ENCODE measurements at regions not wholly inside any gene's neighbourhood (a gene's known extent, or its start where the extent isn't known, plus 50 kb on each side); places are given as distances from the start of the nearest gene placed in this dataset.

DNA sequence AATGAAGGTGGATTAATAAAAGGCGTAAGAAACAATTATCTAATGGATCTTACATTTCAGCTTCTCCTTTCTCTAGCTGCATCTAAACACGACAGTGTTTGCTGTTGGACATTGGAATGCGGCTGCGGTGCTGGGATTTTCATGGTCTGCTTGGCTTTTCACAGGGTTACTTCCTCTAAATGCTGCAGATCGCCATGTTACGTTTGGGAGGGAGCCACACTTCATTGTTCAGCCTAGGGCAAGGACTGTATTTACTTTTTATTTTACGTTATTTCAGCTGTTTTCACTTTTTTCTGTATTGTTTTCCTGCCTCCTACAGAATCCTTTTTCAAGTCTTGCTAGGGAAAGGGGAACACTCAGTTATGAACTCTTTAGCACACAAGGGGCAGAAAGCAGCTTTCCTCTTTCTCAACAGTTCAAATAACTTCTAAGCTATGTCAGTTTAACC is 97.9 kb upstream of the MTHFD1L start:
- TF ChIP-seq, protein P1, sequence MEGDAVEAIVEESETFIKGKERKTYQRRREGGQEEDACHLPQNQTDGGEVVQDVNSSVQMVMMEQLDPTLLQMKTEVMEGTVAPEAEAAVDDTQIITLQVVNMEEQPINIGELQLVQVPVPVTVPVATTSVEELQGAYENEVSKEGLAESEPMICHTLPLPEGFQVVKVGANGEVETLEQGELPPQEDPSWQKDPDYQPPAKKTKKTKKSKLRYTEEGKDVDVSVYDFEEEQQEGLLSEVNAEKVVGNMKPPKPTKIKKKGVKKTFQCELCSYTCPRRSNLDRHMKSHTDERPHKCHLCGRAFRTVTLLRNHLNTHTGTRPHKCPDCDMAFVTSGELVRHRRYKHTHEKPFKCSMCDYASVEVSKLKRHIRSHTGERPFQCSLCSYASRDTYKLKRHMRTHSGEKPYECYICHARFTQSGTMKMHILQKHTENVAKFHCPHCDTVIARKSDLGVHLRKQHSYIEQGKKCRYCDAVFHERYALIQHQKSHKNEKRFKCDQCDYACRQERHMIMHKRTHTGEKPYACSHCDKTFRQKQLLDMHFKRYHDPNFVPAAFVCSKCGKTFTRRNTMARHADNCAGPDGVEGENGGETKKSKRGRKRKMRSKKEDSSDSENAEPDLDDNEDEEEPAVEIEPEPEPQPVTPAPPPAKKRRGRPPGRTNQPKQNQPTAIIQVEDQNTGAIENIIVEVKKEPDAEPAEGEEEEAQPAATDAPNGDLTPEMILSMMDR (conservative IDR thresholded peaks at IDR 0.05; ENCODE audit: low read depth, low read length), result no peak
- peak; percentile 64 for DNase-seq (ENCODE audit: low read depth)
- no peak overlapping the region for H3K4me3 ChIP-seq (ENCODE audit: low read depth, low read length)

DNA sequence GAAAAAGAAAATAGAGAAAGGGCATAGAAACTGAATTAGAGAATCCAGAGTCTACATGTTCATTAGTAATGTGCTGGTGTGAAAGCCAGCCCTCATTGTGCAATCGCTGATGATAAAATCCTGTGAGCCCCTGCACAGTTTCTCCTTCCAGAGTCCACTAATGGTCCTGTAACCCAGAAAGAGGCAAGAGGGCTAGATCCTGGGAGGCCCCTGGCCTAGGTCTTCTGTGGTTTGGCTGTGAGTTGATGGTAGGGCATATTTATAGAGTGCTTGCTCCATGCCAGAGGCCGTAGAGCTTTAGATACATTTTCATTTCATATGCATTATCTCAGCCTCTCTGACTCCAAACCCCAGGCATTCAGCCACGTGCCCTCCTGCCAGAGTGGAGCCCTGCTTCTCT is 94.9 kb upstream of the MTHFD1L start:
- TF ChIP-seq, protein P1 (conservative IDR thresholded peaks at IDR 0.05; ENCODE audit: low read depth, low read length), result no peak
- H3K4me3 ChIP-seq (ENCODE audit: low read depth, low read length), result no peak overlapping the region
- no peak for DNase-seq (ENCODE audit: low read depth)

DNA sequence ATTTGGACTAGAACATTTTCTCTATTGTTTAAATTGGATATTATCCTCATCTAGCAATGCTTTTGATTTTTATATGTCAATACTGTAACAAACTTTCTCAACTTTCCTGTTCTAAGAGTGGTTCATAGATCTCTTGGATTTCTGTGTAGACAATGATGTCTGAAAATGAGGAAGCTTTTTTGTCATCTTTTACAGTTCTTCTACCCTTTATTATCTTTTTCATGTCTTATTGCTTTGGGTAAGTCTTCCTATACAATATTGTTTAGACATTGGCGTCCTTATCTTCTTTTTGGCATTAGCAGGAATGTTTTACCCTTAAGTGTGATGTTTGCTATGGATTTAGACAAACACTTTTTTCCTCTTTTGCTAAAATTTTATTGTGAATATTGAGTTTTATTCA is 91.5 kb upstream of the MTHFD1L start:
- TF ChIP-seq, protein P1 (conservative IDR thresholded peaks at IDR 0.05; ENCODE audit: low read depth, low read length), result no peak
- DNase-seq (ENCODE audit: low read depth), result no peak
- no peak overlapping the region for H3K4me3 ChIP-seq (ENCODE audit: low read depth, low read length)

DNA sequence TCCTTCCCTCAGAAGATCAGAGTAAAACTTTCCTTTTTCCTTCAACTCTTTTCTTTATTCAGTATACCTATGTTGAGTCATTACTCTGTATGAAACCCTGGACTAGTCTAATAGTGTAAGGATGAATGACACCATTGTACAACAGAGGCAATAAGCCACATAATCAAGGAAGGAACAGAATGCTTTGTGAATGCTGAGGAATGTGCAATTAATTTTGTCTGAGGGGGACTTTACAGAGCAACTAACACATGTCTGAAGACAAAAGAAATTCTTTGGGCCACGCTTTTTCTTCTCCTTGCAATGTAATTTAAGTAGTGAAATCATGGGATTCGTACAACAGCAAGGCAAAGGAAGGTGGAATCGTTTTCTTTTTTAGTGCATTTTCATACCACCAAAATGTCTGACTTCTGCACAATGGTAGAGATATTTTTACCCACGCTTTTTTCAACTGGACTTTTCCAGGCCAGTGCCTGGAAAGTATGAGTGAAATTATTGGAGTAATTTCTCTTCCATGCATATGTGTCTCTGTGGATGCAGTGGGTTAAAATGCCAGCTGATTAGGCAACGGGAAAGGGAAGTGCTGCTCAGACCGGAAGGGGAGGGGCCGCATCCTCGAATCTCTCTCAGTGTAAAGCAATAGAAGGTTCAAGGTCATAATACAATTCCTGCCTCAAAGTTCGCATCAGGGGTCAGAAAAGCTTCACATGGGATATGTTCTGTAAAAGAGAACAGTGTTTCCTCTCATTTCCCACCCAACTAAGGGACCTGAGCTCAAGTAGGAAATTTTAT is 89.9 kb upstream of the MTHFD1L start:
- TF ChIP-seq, protein P1 (conservative IDR thresholded peaks at IDR 0.05; ENCODE audit: low read depth, low read length), result no peak
- H3K4me3 ChIP-seq (ENCODE audit: low read depth, low read length), result no peak overlapping the region
- no peak for DNase-seq (ENCODE audit: low read depth)

DNA sequence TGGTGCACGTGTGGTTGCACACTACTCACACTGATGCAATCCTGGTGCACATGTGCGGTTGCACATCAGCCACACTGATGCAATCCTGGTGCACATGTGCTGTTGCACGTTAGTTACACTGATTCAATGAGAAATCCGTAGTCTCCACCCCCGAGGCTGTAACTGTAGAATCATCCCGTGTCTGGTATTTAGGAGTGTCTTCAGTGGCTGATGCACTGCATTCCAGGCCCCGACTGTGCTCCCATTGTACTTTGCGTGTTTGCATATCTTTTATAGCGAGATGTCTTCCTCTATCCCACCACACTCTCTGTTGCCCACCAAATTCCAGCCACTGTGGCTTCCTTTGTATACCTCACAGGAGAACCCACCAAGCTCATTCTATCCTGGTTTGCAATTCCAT is 87.8 kb upstream of the MTHFD1L start:
- TF ChIP-seq, protein P1 (conservative IDR thresholded peaks at IDR 0.05; ENCODE audit: low read depth, low read length), result no peak
- H3K4me3 ChIP-seq (ENCODE audit: low read depth, low read length), result no peak overlapping the region
- DNase-seq (ENCODE audit: low read depth), result no peak

DNA sequence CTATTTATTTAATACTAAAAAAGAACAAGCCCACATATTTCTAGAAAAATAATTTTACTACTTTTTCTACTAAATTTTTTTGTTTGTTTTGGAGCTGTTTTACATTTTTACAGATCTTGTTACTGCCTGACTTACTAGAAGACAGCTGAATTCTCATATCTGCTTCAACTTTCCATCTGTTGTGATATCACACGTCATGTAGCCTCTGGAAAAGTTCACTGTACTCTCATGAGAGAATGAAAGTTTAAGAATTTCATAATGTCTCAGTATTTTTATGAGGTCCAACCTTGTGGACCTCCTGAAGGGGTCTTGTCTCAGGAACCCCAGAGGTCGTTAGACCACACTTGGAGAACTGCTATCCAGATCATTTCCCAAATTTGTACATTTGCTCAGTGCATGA is 81.7 kb upstream of the MTHFD1L start:
- no peak overlapping the region for H3K4me3 ChIP-seq (ENCODE audit: low read depth, low read length)
- DNase-seq (ENCODE audit: low read depth), result peak; percentile 48
- TF ChIP-seq, protein P1 (conservative IDR thresholded peaks at IDR 0.05; ENCODE audit: low read depth, low read length), result no peak

DNA sequence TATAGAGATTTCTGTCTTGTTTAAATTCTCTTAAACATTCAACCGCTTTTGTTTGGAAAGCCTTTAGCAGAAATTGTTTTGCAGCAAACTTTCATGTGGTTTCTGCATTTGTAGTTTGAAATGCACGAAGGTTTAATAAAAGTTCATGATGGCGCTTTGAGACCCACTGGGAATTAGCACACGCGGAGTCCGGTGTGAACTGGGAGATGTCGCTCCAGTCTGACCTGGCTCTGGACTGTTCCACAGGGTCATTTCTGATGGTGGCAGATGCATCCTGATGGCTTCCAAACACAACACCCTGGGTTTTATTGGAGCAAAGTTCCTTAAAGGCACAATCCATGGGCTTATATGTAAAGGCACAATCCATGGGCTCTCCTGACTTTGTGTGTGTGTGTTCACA is 78.1 kb upstream of the MTHFD1L start:
- TF ChIP-seq, protein P1 (conservative IDR thresholded peaks at IDR 0.05; ENCODE audit: low read depth, low read length), result no peak
- no peak for DNase-seq (ENCODE audit: low read depth)
- H3K4me3 ChIP-seq (ENCODE audit: low read depth, low read length), result no peak overlapping the region
